Keratinocyte (primary cell): ENCODE measurements at regions not wholly inside any gene's neighbourhood (a gene's known extent, or its start where the extent isn't known, plus 50 kb on each side); places are given as distances from the start of the nearest gene placed in this dataset.

Experiments
- DNase-seq: peaks from one replicate; pipeline ENCODE4 v3.0.0-alpha.2; 2011; ENCODE audit warnings: low read depth, missing footprints, low spot score
- FAIRE-seq: peaks from 2 replicates; lab custom pipeline; 2011; peaks lifted over from hg19 to GRCh38; lab: Jason Lieb, UNC
- H2AFZ ChIP-seq: 2 replicates; pipeline ENCODE4 v1.6.0; 2012; ENCODE audit warnings: low read length, control low read depth, inconsistent platforms; ENCODE audit not compliant: control insufficient read depth
- H3K27ac ChIP-seq: 2 replicates; pipeline ENCODE4 v1.5.1; 2011; ENCODE audit warnings: low read length; ENCODE audit not compliant: control insufficient read depth, insufficient read depth
- H3K27me3 ChIP-seq: 3 replicates; pipeline ENCODE4 v1.6.0; 2011; ENCODE audit warnings: low read length; ENCODE audit not compliant: control insufficient read depth, insufficient read depth; ENCODE audit errors: extremely low read depth
- H3K36me3 ChIP-seq, 2 experiments: 2 replicates in 1 of 2; 3 replicates in 1 of 2; pipeline ENCODE4 v1.5.1; 2011; ENCODE audit warnings: low read length in 2 of 2, mild to moderate bottlenecking in 1 of 2; ENCODE audit not compliant: control insufficient read depth in 2 of 2, insufficient read depth in 2 of 2; ENCODE audit errors: extremely low read depth in 1 of 2
- H3K4me1 ChIP-seq: 3 replicates; pipeline ENCODE4 v1.5.1; 2011; ENCODE audit warnings: low read length; ENCODE audit not compliant: control insufficient read depth, insufficient read depth; ENCODE audit errors: extremely low read depth
- H3K4me2 ChIP-seq: 3 replicates; pipeline ENCODE4 v1.6.0; 2011; ENCODE audit warnings: low read depth, low read length; ENCODE audit not compliant: control insufficient read depth, insufficient read depth; ENCODE audit errors: extremely low read depth
- H3K4me3 ChIP-seq, 3 experiments: fragments of 200-600 bp in 1 of 3; sonication (generic) in 1 of 3; 2 replicates in 2 of 3; 3 replicates in 1 of 3; pipeline ENCODE4 v1.5.1; 2011 to 2016; ENCODE audit warnings: low read length in 3 of 3, mild to moderate bottlenecking in 3 of 3, control low read depth in 2 of 3, inconsistent platforms in 1 of 3, low read depth in 1 of 3, mixed read lengths in 1 of 3, mixed run types in 1 of 3, moderate library complexity in 1 of 3; ENCODE audit not compliant: control insufficient read depth in 2 of 3, insufficient read depth in 2 of 3; ENCODE audit errors: extremely low read depth in 1 of 3
- H3K79me2 ChIP-seq: 2 replicates; pipeline ENCODE4 v1.6.0; 2012; ENCODE audit warnings: low read length; ENCODE audit not compliant: control insufficient read depth, insufficient read depth
- H3K9ac ChIP-seq: 3 replicates; pipeline ENCODE4 v1.6.0; 2011; ENCODE audit warnings: low read length; ENCODE audit not compliant: control insufficient read depth, insufficient read depth; ENCODE audit errors: extremely low read depth
- H3K9me1 ChIP-seq: 3 replicates; pipeline ENCODE4 v1.6.0; 2011; ENCODE audit warnings: low read length; ENCODE audit not compliant: control insufficient read depth, insufficient read depth; ENCODE audit errors: extremely low read depth
- H3K9me3 ChIP-seq: 2 replicates; pipeline ENCODE4 v1.5.1; 2012; ENCODE audit warnings: low read depth, low read length; ENCODE audit not compliant: control insufficient read depth
- H4K20me1 ChIP-seq: 3 replicates; pipeline ENCODE4 v1.6.0; 2011; ENCODE audit warnings: low read length; ENCODE audit not compliant: control insufficient read depth, insufficient read depth; ENCODE audit errors: extremely low read depth
- EZH2 ChIP-seq: IDR thresholded peaks from one replicate; pipeline ENCODE4 v1.6.1; 2012; ENCODE audit warnings: inconsistent platforms, mild to moderate bottlenecking, low read length, moderate library complexity
- dilution Hi-C: fragments of 300-500 bp; cut with MboI; formaldehyde crosslinking; loops from one replicate; pipeline ENCODE4 v1.7.0; 2020; ENCODE audit warnings: low sequenced_read_pairs; ENCODE audit not compliant: extremely low pct_ligation_motif_present
- TF ChIP-seq, protein P1 (sequence below), 3 experiments: IDR thresholded peaks in 1 of 3; conservative IDR thresholded peaks in 1 of 3; optimal IDR thresholded peaks in 1 of 3; 2 replicates in 2 of 3; 3 replicates in 1 of 3; pipeline versions ENCODE3 to v1.5.1; 2011; ENCODE audit warnings: low read length in 3 of 3, mild to moderate bottlenecking in 3 of 3, moderate library complexity in 2 of 3, control low read depth in 1 of 3, inconsistent platforms in 1 of 3; ENCODE audit not compliant: insufficient read depth in 2 of 3; ENCODE audit errors: extremely low read depth in 1 of 3

DNA sequence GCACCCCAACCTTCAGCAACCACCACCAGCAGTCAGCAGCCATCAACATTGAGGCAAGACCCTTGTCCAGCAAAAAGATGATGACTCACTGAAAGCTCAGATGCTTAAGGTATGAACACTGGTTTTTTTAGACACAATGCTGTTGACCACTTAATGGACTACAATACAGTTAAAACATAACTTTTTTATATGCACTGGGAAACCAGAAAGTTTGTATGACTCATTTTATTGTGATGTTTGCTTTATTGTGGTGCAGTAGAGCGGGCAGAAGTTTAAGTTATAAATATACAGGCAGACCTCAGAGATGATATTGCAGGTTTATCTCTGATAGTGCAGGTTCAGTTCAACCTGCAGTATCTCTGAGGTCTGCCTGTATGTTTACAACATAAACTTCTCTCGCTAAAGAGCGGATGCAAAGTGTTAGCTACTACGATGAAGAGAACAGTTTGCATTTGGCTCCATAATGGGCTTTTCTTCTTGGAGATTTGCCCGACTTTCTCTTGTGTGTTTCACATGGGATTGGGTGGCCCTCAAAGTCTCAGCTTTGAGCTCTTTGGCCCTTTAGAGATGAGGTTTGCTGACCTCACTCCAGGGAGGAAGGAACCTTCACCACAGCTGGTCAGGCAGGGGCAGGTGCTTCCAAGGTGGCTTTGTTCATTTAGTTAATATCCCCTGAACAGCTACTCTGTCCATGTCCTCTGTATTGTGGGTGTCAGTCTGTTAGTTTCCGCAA is 84.4 kb upstream of the SHH start:
- Histone ChIP-seq H3K79me2 (no peaks in the 10 kb centered on the region), H3K36me3 (no peaks in the 10 kb centered on the region), H3K4me1 (no peaks in the 10 kb centered on the region), H3K27ac (no peak overlapping the region), H3K9ac (no peak overlapping the region), H4K20me1 (no peaks in the 10 kb centered on the region), H3K4me3 (no peak overlapping the region), H3K4me2 (no peak overlapping the region), H3K9me1 (no peaks in the 10 kb centered on the region), H2AFZ (no peak overlapping the region), H3K9me3 (peaks cover under 1% of the 10 kb centered on the region), H3K27me3 (no peaks in the 10 kb centered on the region)
- DNase-seq: no peak
- no peak for FAIRE-seq
- dilution Hi-C loops: no loop called here
- no peak for TF ChIP-seq EZH2
- TF ChIP-seq, protein P1, sequence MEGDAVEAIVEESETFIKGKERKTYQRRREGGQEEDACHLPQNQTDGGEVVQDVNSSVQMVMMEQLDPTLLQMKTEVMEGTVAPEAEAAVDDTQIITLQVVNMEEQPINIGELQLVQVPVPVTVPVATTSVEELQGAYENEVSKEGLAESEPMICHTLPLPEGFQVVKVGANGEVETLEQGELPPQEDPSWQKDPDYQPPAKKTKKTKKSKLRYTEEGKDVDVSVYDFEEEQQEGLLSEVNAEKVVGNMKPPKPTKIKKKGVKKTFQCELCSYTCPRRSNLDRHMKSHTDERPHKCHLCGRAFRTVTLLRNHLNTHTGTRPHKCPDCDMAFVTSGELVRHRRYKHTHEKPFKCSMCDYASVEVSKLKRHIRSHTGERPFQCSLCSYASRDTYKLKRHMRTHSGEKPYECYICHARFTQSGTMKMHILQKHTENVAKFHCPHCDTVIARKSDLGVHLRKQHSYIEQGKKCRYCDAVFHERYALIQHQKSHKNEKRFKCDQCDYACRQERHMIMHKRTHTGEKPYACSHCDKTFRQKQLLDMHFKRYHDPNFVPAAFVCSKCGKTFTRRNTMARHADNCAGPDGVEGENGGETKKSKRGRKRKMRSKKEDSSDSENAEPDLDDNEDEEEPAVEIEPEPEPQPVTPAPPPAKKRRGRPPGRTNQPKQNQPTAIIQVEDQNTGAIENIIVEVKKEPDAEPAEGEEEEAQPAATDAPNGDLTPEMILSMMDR (optimal IDR thresholded peaks at IDR 0.05 in 1 of 3, IDR thresholded peaks at IDR 0.05 in 1 of 3, conservative IDR thresholded peaks at IDR 0.05 in 1 of 3; ENCODE audit: extremely low read depth in 1 of 3, insufficient read depth in 2 of 3, low read length in 3 of 3): no peak

DNA sequence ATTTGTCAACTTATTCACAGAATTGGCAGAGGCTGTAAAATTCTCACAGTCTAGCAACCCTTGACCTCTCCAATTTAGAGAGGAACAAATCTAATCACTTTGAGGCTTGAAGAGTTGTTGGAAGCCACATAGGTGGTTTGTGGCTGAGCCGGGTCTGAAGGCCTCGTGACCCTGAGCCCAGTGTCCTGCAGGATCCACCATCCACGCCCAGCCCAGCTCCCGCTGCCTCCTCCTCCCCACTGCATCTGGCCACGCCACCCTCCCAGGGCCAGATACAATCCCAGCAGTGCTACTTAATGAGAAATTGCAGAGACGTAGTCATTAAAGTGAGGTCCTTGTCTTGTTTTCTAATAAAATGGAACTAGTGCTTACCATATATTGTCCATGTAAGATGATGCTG is 81.4 kb upstream of the SHH start:
- no peak for FAIRE-seq
- no peaks in the 10 kb centered on the region for H3K9me1 ChIP-seq
- dilution Hi-C loops: no loop called here
- no peak overlapping the region for H3K4me3 ChIP-seq
- no peaks in the 10 kb centered on the region for H4K20me1 ChIP-seq
- H3K4me1 ChIP-seq: no peaks in the 10 kb centered on the region
- H3K4me2 ChIP-seq: no peak overlapping the region
- no peak overlapping the region for H3K27ac ChIP-seq
- no peak overlapping the region for H3K9ac ChIP-seq
- no peaks in the 10 kb centered on the region for H3K27me3 ChIP-seq
- H3K9me3 ChIP-seq: peaks cover 7% of the 10 kb centered on the region
- DNase-seq: no peak
- no peak for TF ChIP-seq EZH2
- TF ChIP-seq, protein P1 (optimal IDR thresholded peaks at IDR 0.05 in 1 of 3, IDR thresholded peaks at IDR 0.05 in 1 of 3, conservative IDR thresholded peaks at IDR 0.05 in 1 of 3; ENCODE audit: extremely low read depth in 1 of 3, insufficient read depth in 2 of 3, low read length in 3 of 3): no peak
- no peak overlapping the region for H2AFZ ChIP-seq
- H3K36me3 ChIP-seq: no peaks in the 10 kb centered on the region
- H3K79me2 ChIP-seq: no peaks in the 10 kb centered on the region
